Midbrain (tissue), 1 donor: ENCODE measurements at regions not wholly inside any gene's neighbourhood (a gene's known extent, or its start where the extent isn't known, plus 50 kb on each side); places are given as distances from the start of the nearest gene placed in this dataset.
"Not testable (repeated sequence)": the region's sequence is repeated elsewhere in the genome, so short reads cannot be mapped to it uniquely, and the experiment has no call there.

ENCODE experiments used
- DNase-seq: peaks from one replicate; lab custom pipeline; 2025; lab: John Stamatoyannopoulos, UW

DNA sequence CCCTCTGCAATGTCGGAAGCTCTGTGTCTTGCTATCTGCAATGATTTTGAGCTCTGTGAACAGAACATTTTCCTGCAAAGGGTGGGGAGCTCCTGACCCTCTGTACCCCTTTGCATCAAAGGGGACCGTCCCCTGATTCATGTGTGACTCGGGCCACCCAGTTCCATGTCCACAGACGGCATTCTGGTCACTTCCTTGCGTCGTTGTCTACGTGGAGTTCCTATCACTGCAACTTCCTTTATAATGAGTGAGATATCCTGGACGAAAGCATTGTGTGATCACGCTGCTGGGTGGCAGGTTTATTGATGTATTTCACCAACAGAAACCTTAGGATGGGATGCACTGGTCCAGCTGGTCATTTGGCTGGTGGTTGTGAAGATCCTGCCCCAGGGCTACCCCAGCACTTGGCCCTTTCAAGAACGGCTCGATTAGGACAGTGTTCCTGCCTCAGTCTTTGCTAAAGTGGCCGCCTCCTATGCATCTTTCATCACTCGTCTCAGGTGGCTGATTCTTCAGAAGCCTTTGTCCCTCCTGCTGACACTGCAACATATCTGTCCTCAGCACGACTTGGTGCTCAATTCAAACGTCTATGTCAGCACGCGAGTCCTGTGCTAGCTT lies 202.7 kb downstream of the ACKR3 start:
- DNase-seq, result no peak

DNA sequence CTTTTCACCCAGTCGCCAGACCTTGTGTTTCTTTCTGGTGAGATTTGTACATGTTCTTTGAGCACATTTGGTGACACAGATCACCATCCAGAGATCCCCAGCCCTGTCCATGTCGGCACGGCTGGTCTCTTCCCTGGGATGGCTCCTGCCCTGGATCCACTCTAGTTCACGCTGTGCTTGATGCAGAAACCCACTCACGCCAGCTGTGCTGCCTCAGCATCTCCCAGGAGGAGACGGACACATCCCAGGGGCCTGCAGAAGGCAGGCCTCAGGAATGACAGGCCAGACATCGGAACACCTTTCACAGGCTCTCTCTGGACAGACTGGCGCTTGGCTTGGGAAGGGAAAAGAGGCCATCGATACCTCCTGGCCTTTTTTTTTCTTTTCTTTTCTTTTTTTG lies 203.6 kb downstream of the ACKR3 start:
- DNase-seq, result no peak

DNA sequence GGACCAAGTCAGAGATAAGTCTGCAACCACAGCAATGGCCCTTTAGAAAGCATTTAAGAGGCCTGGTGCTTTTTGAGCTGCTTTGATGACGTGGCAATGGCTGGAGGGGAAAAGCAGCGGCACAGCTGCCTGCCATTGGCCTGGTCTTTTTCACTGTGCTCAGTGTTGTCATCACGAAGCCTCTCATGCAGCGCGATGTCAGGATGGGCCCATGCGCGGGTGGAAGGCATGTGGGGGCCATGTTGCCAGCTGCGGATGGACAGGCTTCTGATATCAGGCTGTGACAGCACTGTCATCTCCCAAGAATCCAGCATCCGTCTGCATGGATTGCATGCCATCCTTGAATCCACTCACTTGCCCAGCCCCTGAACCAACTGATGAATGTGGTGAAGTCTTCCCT lies 204.5 kb downstream of the ACKR3 start:
- no peak for DNase-seq

DNA sequence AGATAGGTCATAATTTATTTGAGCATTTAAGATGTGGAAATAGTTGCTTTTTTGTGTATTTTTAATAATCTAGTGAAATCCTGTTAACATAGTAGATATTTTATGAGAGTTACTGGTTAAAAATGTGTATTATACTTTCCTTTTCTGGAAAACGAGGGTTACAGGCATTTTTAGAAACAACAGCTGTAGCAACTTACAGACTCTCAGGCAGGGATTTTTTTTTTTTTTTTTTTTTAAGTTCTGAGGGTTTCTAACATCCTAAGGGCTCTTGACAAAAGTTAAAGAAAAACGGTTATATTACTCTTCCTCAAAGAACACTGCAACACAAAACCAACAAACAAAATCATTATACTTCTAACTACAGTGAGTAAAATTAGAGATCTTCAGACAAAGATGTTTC lies 205.9 kb downstream of the ACKR3 start:
- no peak for DNase-seq

DNA sequence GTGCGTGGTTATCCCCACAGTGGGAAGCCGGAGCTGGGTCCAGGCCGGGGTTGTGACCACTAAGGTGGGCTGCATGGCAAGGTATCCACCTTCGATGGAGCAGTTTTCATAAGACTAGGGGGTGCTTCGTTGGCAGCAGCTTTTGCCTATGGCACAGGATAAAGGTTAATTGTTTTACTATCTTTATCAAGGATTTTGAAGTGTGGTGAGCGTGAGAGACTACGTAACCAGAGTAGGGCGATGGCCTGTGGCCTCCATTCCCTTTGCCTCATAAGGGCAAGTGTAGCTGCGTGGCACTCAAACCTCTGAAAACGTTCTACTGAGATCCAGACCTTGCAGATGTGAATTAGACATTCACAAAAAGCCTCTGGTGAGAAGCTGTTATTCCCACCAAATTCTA lies 206.6 kb downstream of the ACKR3 start:
- no peak for DNase-seq

DNA sequence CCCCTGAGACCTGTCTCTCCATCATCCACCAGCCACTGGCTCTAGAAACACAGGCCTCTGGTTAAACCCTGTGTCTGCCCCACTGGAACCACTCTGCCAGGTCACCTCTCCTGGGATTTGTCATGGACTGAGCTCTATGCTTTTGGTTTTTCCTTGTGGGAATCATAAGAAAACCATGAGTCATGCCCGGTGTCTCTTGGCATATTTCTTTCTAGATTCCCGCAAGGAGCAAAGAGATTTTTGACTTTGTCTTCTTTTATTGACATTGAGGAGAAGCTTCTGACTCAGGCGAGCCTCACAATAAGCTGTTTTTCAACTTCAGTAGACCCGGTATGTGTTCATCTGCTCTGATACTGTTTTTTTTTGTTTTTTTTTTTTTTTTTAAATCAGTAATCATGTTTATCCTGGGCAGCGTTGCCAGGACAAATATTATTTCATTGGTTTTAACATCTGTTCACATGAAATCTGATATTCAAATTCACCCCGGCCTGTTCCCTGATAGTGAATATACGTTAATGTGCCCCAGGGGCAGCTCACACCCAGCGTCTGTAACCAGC lies 207.1 kb downstream of the ACKR3 start:
- no peak for DNase-seq

DNA sequence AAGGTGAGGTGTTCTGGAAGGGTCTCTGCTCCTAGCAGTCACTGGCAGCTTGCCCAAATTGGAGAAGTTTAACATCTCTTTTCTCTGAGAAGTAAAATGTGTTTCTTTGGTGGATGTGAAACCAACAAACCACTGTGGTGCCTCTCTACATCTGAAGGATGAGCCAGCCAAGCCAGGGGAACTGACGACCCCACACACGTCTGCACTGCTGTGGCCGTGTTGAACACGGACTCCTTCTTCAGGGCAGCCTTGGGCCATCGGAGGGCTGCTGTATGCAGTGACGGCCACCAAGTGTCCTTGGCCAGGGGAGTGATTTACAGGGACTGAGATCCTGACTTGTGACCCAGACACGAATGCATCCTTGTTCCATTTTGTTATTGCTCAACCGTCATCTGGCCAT lies 207.8 kb downstream of the ACKR3 start:
- no peak for DNase-seq

DNA sequence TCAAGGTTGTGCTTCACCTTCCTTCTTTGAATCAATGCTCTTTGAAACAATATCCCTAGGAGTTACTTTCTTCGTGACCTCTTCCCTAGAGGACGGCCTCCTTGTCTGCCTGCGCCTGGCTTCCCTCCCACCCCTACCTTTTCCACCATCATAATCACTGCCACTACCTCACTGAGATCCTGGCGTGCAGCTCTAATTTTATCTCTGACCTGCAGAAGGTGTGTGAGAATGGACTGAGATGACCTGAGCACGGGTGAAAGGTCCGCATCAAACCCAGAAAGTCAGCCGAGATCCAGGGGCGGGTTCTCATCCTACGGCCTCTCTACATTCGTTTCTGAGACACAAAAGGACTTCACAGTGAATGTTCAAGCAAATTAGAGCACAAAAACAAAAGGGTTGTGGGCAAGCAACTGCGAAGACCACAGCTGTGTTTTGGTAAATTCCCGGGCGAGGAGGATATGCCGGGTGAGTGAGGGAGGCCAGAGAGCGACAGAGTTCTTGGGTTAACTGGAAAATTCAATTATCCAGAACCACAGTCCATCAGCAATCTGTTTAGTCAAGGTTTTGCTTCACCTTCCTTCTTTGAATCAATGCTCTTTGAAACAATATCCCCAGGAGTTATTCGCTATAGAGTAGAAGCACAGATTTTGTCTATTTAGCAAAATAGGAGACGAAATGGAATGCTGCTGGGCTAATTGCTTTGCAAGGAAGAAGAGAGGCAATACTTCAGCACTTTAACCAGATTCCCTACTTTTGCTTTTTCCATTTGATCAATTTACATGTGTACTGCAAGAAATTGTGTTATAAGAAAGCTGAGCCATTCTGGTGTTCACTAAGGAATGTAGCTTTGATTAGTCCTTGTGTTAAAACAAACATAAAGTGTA lies 212.6 kb downstream of the ACKR3 start:
- no peak for DNase-seq

DNA sequence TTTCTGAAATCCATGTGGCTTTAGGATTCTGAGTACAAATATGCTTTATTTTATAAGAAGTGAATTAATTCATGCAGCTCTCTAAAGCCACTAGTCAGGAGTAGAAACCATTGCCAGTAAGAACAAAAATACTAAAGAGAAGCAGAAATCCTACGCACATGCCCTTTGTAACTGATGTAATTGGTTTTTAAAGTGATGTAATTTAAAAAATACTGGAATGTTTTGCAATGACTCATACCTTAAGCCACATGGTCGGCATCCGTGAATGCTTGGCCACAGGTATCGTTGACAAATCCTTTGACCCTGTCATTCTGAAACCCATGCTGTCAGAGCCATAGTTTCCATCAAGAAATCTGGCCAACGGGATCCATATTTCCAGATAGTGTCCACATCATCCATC lies 213.3 kb downstream of the ACKR3 start:
- DNase-seq, result no peak

DNA sequence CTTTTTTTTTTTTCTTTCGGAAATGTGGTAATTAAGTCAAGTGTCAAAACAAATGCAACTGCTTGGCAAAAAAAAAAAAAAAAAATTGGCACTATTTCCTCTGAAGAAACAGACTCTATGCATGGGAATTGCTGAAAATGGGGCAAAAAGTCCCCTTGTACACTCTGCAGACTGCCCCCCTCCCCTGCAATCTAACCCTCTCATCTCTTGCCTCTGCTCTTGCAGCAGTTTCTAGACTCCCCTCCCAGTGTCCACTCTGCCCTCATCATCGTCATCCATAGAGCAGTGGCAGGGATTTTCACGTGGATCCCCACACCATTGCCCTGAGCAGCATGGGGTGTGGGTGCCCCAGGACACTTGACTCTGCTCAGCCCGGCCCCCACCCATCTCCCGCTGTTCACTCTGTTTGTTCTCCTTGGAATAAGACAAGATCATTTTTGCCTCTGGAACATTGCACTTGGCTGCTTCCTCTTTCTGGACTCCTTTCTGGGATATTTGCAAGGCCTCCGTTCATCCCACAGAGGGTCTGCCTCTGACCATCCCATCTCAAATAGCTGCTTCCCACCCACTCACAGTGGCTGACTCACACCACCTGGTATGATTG lies 213.9 kb downstream of the ACKR3 start:
- DNase-seq, result no peak

DNA sequence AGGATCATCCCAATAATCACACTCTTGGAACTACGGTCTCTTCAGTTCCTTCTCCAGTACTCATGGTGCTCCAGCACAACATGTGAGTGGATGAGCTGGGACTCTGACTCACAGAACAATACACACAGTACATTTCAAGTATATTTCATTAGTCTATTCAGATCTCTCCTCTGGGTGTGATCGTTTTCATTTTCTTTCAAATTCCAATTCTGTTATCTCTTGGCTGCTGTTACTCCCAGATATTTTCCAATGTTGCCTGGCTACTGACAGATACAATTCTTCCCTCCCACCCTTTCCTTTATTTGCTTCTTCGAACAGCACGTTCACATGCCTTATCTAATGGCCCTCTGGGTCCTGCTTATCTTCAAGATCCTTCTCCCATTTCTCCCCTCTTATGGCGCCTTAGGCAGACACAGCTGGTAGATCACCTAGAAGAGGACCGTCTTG lies 216.0 kb downstream of the ACKR3 start:
- DNase-seq, result no peak

DNA sequence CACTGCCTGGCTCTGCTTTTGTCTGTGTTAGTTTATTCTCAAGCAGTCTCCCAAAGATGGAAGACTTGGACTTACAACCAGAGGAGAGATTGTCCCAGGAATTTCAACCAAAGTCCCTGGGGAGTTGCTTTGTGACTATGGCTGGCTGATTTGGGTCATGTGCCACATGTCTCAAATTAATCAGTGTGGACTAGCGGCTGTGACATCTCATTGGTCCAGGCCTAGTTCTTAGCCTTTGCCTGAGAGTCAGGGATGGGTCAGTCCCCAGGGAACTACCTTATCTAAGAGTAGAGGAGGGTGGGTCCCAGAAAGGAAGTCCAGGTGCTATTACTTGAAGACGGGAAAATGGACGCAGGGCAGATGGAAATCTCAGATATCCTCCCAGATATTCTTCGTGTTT lies 217.1 kb downstream of the ACKR3 start:
- no peak for DNase-seq

DNA sequence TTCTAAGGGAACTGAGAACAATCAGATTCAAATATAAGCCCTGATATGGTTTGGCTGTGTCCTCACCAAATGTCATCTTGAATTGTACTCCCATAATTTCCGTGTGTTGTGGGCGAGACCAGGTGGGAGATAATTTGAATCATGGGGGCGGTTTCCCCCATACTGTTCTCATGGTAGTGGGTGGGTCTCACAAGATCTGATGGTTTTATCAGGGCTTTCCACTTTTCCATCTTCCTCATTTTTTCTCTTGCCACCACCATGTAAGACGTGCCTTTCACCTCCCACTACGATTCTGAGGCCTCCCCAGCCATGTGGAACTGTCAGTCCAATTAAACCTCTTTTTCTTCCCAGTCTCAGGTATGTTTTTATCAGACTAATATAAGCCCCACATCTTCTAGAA lies 217.8 kb downstream of the ACKR3 start:
- not testable (repeated sequence) for DNase-seq

DNA sequence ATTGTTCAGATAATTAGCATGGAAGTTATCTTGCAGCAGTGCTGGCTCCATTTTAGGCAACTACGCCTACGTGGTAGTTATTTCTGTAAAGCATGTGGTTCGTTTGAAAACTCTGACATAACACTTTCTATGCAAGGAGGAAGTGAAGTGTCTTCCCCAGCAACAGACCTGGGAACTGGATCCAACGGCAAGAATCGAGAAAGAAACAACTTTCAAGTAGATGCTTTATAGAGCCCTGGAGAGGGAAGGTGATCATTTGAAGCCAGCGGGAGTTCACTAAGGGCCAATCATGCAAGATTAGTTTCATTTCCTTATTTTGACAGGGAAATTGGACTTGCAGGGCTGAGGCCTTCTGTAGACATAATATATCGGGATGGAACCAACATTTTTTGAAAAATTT lies 218.3 kb downstream of the ACKR3 start:
- DNase-seq, result peak; percentile 20

DNA sequence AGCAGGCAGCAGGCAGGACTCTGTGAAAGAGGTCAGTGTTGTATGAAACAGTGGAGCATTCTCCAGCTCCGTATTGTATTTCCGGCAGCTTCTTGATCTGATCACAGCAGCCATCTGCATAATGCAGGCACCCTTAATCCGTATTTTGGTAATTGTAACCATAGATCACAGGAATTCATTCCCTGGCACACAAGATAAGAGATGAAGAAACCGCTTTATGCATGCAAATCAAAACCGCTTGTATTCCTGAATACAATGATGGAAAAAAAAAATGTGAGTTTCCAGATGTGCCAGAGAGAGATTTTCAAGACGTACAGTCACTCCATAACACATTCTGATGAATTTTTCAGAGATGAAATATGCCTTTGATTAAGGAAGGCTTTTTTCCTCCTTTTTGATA lies 221.3 kb downstream of the ACKR3 start:
- no peak for DNase-seq

DNA sequence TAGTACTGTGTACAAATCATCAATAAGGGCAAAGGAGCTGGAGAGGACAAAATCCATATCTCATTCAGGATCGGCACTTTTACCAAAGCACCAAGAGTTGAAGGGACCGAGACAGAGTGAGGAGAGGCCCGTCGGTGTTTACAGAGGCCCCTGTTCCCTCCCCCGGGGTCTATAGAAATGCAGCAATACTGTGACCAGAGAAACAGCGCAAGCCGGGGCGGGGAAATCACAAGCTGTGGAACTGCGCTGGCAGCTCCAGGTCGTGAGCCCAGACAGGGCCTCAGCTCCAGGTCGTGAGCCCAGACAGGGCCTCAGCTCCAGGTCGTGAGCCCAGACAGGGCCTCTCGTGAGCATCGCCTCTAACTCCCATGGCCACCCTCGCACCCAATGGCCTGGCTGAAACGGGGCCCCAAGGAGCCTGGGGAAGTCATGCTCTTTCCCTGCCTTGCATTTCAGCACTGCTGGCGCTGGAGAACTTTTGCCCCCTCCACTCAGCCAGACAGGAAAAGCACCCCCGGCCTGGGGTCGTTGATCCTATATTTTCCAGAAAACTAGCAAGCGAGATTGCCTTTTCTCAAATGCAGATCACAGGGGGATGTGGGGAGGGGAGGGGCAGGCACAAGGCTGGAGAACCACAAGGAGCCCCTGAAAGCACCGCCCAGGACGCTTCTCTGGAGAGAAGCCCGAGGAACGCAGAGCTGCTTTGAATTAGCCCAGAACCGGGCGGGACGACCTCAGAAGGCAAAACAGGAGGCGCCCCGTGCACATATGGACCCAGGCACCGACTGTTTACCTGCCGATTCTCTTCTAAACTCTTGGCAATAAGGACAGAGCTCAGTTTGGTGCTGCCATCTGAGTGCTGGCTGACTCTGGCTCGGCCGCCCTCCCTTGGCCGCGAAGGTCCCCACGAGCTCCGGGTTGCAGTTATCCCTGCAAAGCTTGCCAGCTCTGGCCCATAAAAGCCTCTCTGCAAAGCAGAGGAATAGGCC lies 223.7 kb downstream of the ACKR3 start:
- no peak for DNase-seq

DNA sequence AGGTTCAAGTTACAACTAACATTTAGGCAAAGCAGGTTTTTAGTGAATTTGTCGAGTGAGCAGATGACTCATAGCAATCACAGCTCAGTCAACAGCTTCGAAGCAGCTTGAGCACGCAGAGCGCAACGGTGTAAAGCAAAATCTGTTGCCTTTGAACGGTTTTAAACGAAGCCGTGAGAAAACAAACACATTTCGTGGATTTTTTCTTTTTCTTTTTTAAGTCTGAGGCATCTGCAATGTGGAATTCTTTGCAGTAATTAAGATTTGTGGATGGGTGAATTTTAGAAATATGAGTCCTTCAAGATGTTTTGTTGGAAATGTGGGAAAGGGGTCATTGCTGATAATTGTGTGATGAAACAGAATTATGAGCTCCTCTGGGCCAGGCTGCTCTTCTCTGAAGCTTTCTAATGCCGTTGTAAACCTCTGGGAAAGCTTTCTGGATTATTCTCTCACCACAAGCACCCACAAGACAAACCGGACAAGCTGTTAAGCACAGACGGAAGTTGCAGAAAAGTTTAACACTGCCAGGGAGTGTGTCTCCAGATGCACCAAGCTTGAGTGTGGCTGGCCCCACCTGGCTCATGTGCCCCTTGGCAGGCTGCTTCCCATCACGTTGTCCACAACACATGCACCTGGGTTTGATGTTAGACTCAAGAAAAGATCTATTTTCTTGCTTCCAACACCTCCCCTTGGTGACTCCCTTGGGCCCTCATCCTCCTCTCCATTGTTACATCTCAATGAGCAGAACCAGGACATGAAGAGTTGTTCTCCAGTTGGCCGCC lies 224.7 kb downstream of the ACKR3 start:
- DNase-seq, result no peak

DNA sequence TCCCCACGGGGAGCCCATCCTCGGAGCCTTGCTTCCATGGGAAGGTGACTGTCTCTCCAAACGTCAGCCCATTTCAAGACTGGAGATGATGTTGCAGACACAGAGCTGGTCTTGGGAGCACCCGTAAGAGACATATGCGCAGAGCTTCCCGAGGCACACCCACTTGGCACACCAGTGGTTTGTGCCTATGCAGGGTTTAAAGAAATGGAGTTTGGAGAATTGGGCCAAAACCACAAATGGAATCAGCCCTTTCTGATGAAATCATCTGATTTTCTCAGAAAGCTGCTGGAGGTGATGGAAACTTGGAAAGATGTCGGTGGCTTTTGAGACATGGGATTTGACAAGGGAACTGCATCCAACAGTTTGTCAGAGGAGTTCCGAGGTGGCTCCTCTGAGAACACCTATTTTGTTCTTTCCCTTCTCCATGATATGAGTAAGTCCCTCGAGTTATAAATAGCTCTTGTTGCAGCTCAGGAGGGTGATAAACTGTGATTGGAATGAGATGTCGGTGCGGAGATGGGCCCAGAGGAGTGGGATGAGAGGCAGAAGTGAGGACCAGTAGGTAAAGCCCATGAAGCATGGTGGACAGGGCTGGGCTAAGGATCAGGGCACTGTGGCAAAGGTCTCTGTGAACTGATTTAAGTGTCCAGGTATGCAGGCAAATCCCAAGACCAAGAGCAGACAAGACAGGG lies 225.7 kb downstream of the ACKR3 start:
- no peak for DNase-seq

DNA sequence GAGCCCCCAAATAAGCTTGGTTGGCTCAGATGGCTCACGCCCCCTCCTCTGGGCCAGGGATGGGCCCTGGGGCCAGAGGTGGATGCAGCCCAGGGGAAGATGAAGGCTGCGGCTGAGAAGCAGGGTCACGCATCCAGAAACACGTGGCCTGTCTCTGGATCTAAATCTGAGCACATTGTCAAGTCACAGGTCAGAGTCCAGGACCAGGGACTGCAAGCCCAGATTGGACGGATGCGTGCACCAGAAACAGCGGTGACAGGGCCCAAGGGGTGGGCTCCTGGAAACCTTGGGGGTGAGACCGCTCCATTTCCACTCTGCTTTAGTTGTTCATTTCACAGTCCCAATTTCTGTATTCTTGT lies 226.2 kb downstream of the ACKR3 start:
- DNase-seq, result no peak

DNA sequence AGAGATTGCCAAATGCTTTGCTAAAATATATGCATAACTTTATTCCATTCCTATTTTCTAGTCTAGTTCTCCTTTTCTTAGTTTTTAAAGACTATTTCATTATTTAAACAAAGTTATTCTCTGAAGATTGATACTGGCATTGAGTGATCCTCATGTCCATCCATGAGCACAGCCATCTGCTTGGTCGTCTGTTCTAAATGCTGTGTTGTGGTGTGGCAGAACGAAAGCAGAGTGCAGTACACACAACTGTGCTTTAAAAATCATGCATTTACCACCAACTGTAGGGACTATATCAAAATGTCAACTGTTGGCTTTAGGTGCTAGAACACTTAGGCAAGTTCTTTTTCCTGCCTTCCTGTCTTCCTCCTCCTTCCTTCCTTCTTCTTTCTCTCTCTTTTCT lies 226.6 kb downstream of the ACKR3 start:
- no peak for DNase-seq
